SJCRH30 (cell line): ENCODE measurements at regions not wholly inside any gene's neighbourhood (a gene's known extent, or its start where the extent isn't known, plus 50 kb on each side); places are given as distances from the start of the nearest gene placed in this dataset.
A peak's percentile ranks its signal among the peaks of the same experiment; 100 is the strongest.

Source experiments
- DNase-seq, 2 experiments: peaks; one replicate each; pipeline ENCODE4 v3.0.0-alpha.2; 2015 to 2020
- H3K27ac ChIP-seq: fragments of 250-450 bp; sonication (Bioruptor Pico); 2 replicates; pipeline ENCODE4 v1.5.1; 2020; ENCODE audit warnings: mild to moderate bottlenecking, moderate library complexity
- H3K27me3 ChIP-seq: fragments of 250-450 bp; sonication (Bioruptor Pico); 2 replicates; pipeline ENCODE4 v1.5.1; 2020; ENCODE audit warnings: mild to moderate bottlenecking, moderate library complexity
- H3K36me3 ChIP-seq: fragments of 250-450 bp; sonication (Bioruptor Pico); 2 replicates; pipeline ENCODE4 v1.5.1; 2020; ENCODE audit warnings: mild to moderate bottlenecking, moderate library complexity
- H3K4me1 ChIP-seq: fragments of 250-450 bp; sonication (Bioruptor Pico); 2 replicates; pipeline ENCODE4 v1.5.1; 2020; ENCODE audit warnings: mild to moderate bottlenecking, moderate library complexity
- H3K4me3 ChIP-seq: fragments of 250-450 bp; sonication (Bioruptor Pico); 2 replicates; pipeline ENCODE4 v1.5.1; 2020; ENCODE audit warnings: mild to moderate bottlenecking, moderate library complexity
- H3K9me3 ChIP-seq: fragments of 250-450 bp; sonication (Bioruptor Pico); replicated peaks from 2 replicates; pipeline ENCODE4 v1.5.1; 2020; ENCODE audit warnings: mild to moderate bottlenecking, moderate library complexity

DNA sequence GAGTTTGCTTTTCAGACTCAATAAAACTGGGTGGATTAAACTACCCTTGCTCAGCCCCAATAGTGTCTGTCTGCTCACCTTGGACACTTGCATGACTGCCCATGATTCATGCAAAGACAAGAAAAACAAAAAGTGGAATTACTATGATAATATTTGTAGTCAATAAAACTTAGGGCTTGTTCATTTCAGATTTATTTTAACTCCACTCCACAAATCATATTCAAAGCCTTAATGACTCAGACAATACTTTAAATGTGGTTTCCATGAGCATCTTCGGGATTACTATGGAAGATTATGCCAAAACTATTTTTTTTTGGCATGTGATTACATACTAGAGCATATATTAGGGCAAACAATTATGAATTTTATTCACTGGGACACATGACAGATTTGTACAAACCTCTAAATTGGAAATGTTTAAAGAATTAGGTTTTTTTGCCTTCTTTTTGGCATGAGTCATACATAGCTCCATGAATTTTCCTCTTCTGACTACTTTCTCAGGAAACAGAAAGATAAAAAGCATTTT lies 468.9 kb downstream of the ACTL7B start:
- Histone ChIP-seq H3K36me3 (no peaks in the 10 kb centered on the region), H3K27ac (no peak overlapping the region), H3K4me3 (no peak overlapping the region), H3K4me1 (no peaks in the 10 kb centered on the region), H3K9me3 (no peaks in the 10 kb centered on the region), H3K27me3 (no peaks in the 10 kb centered on the region; the same call in 1 of the 2 replicates)
- no peak for DNase-seq

DNA sequence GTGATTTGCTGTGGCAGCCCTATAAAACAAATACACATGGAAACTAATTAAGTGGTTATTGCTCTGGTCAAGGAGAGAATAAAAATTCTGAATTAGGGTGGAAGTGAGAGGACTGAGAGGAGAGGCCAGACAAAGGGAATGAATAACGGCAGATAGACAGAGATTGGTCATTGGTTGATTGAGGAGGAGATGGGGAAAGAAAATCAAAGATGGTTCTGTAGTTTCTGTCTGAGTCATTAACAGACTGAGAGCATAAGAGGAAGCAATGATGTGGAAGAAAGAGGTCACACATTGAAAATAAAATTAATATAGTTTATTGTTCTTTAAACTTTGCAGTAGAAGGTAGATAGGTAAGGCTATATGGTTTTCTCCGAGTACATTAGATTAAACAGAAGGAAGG lies 469.8 kb downstream of the ACTL7B start:
- Histone ChIP-seq H3K4me1 (no peaks in the 10 kb centered on the region), H3K9me3 (no peaks in the 10 kb centered on the region), H3K4me3 (no peak overlapping the region), H3K27me3 (no peaks in the 10 kb centered on the region; the same call in 1 of the 2 replicates), H3K36me3 (no peaks in the 10 kb centered on the region), H3K27ac (no peak overlapping the region)
- no peak for DNase-seq

DNA sequence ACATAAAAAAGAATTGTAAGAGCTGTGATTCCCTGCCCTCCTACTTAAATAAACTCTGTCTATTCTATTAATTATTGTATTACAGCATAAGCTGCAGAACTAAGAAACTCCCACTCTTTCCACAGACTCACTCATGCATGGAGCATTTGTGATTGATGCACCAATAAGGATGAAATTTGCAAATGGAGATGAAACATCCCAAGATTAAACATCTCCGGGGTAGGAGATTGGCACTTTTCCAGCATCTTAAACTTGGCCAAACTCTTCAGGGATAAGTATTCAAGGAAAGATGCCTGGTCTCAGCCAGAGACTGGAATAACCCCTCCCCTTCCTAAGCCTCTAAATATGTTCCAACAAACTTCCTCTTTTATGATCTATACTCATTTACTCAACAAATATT lies 472.0 kb downstream of the ACTL7B start:
- Histone ChIP-seq H3K36me3 (no peaks in the 10 kb centered on the region), H3K9me3 (no peaks in the 10 kb centered on the region)

DNA sequence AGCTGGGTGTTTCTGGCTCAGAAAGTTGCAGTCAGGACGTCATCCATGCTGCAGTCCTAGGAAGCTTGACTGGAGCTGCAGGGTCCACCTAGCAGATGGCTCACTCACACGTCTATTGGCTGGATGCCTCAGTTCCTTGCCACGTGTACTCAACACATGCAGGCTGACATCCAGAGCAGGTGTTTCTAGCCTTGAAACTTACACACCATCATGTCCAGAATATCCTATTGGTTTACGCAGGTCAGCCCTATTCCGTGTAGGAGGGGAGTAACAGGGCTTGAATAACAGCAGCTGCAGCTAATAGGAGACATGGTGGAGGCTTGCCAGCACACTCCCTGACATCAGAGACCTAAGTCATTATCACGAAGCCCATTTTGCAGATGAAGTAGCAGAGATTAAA lies 473.5 kb downstream of the ACTL7B start:
- Histone ChIP-seq H3K4me1 (no peaks in the 10 kb centered on the region), H3K27ac (no peak overlapping the region), H3K36me3 (no peaks in the 10 kb centered on the region), H3K9me3 (no peaks in the 10 kb centered on the region), H3K27me3 (0 out of 2 replicates have a peak, but pooled peaks cover 5% of the 10 kb centered on the region), H3K4me3 (no peak overlapping the region)
- DNase-seq = peak; percentile 10 to 49

More for the DNA sequence above, 472.0 kb downstream of the ACTL7B start:
- Histone ChIP-seq H3K4me3 (no peak overlapping the region), H3K27ac (no peak overlapping the region), H3K27me3 (no peaks in the 10 kb centered on the region; the same call in 1 of the 2 replicates), H3K4me1 (no peaks in the 10 kb centered on the region)
- no peak for DNase-seq

DNA sequence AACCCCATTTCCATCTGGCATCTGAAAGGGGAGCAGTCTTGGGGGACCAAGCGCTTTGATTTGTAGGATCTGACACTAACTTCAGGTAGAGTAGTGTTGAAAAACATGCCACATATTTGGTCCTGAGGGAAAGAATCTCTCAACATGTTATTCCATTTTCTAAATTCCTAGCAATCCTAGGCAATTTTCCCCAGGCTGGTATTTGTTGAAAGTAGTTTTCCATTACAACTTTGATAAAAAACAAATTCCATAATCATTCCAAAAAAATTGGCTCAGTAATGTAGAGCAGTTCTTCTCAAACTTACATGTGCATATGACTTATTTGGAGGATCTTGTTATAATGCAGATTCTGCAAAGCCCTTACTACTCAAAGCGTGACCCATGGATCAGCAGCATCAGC lies 477.9 kb downstream of the ACTL7B start:
- H3K36me3 ChIP-seq = no peaks in the 10 kb centered on the region
- H3K27ac ChIP-seq = no peak overlapping the region
- H3K4me1 ChIP-seq = no peaks in the 10 kb centered on the region
- no peaks in the 10 kb centered on the region for H3K9me3 ChIP-seq
- 0 out of 2 replicates have a peak, but pooled peaks cover 5% of the 10 kb centered on the region for H3K27me3 ChIP-seq
- no peak overlapping the region for H3K4me3 ChIP-seq
- DNase-seq = no peak

DNA sequence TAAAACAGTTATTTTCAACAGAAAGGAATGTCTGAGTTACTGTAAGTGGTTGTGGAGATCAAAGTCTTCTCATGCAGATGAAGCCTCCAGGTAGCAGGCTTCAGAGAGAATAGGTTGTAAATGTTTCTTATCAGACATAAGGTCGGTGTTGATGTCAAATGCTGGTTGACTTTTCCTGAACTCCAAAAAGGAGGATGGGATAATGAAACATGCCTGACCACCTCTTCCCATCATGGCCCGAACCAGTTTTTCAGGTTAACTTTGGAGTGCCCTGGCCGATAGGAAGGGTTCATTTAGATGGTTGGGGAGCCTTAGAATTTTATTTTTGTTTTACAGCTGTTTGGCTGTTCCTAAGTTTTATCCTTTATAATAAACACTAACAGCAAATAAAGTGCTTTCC lies 478.4 kb downstream of the ACTL7B start:
- Histone ChIP-seq H3K27ac (no peak overlapping the region), H3K27me3 (0 out of 2 replicates have a peak, but pooled peaks cover 5% of the 10 kb centered on the region), H3K4me1 (no peaks in the 10 kb centered on the region), H3K9me3 (no peaks in the 10 kb centered on the region), H3K36me3 (no peaks in the 10 kb centered on the region), H3K4me3 (no peak overlapping the region)
- DNase-seq = no peak

DNA sequence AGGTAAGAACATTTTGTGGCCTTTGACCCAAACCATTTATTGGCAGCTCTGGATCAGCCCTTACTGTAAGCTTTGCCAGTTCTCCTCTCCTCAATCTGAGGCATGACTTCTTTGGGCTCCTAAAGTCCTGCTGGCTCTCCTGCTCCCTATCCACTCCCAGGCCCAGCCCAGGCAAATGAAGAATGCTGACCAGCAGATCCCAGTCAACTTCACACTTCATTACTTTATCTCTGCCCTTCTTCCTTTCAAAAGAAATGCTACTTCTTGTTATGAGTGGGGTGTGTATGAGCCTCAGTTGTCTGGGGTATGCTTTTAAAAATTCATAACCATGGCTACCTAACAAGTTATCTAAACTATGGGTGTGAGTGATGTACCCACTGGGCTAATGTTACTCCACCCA lies 479.6 kb downstream of the ACTL7B start:
- H3K9me3 ChIP-seq = no peaks in the 10 kb centered on the region
- no peak overlapping the region for H3K27ac ChIP-seq
- 0 out of 2 replicates have a peak, but pooled peaks cover 5% of the 10 kb centered on the region for H3K27me3 ChIP-seq
- H3K36me3 ChIP-seq = no peaks in the 10 kb centered on the region
- H3K4me3 ChIP-seq = no peak overlapping the region
- DNase-seq = no peak
- no peaks in the 10 kb centered on the region for H3K4me1 ChIP-seq

DNA sequence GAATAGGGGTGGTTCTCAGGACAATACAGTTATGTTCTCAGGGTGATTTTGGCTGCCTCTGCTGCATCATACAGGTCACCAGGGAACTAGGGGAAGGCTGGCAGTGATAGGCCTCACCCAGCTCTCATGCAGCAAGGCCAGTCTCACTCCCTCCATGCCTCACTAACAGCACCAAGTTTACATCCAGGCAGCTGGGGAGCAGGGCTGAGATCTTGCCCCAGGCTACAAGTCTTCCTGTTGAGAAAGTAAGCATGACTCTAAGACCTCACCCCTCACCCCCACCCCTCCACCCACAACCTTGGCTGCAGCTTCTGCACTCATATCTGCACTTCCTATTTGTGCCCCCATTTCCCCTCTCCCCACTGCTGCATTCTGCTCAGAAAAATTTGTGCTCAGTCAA lies 481.2 kb downstream of the ACTL7B start:
- 0 out of 2 replicates have a peak, but pooled peaks cover 5% of the 10 kb centered on the region for H3K27me3 ChIP-seq
- no peak overlapping the region for H3K27ac ChIP-seq
- H3K9me3 ChIP-seq = no peaks in the 10 kb centered on the region
- no peaks in the 10 kb centered on the region for H3K4me1 ChIP-seq
- DNase-seq = no peak
- H3K4me3 ChIP-seq = no peak overlapping the region
- no peaks in the 10 kb centered on the region for H3K36me3 ChIP-seq

DNA sequence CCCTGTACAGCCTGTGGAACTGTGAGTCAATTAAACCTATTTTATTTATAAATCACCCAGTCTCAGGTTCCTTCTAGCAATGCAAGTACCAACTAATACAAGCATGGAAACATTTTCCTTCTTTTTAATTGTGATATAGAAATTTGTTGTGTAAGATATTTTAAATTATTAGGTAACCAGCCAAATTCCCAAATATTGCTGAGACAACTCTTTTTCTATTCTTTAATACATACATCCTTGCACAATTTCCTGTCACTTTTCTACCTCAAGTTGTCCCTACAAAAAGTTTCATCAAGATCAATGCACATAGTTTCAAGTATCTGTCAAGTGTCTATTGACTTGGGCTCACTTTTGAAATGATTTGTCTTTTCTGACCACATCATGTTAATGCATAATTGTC lies 488.6 kb downstream of the ACTL7B start:
- Histone ChIP-seq H3K4me3 (no peak overlapping the region), H3K27ac (no peak overlapping the region), H3K27me3 (no peaks in the 10 kb centered on the region), H3K36me3 (no peaks in the 10 kb centered on the region), H3K9me3 (no peaks in the 10 kb centered on the region), H3K4me1 (no peaks in the 10 kb centered on the region)
- no peak for DNase-seq

DNA sequence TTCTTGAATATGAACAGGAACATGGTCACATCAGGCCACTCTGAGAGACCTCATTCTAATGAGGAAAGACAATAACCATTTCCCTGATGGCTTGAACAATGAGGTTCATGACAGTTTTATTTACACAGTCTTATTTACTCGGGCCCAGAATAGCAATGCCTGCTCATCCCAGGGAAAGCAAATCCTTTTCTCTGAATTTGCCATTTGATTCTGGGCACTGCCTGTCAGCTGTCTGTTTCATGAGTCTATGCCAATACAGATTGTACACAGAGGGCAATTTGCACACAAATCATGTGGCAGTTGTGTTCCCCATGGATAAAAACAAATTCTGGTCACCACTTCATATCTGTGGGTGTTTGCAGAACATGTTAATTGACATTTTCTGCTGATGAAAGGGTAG lies 492.5 kb downstream of the ACTL7B start:
- no peaks in the 10 kb centered on the region for H3K4me1 ChIP-seq
- no peak overlapping the region for H3K27ac ChIP-seq
- no peak overlapping the region for H3K4me3 ChIP-seq
- no peaks in the 10 kb centered on the region for H3K27me3 ChIP-seq
- H3K9me3 ChIP-seq = no peaks in the 10 kb centered on the region
- DNase-seq = no peak
- no peaks in the 10 kb centered on the region for H3K36me3 ChIP-seq

DNA sequence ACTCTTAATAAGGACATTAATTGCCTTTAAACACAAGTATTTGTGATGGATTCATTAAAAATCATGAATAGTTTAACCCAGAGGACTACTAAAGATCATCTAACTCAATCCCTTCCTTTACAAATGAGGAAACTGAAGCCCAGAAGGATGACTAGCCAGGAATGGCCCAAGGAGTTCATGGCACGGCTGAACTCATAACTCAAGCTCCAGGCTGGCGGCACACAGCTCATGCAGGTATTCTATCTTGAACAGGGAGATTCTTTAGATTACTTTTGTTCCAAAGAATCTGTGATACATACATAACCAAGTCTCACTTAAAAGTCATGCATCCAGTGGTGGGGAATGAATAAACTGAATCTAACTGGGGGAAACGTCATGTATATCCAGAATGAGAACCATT lies 495.5 kb downstream of the ACTL7B start:
- Histone ChIP-seq H3K4me1 (no peaks in the 10 kb centered on the region), H3K36me3 (no peaks in the 10 kb centered on the region), H3K9me3 (no peaks in the 10 kb centered on the region), H3K4me3 (no peak overlapping the region), H3K27me3 (no peaks in the 10 kb centered on the region), H3K27ac (no peak overlapping the region)
- DNase-seq = no peak

DNA sequence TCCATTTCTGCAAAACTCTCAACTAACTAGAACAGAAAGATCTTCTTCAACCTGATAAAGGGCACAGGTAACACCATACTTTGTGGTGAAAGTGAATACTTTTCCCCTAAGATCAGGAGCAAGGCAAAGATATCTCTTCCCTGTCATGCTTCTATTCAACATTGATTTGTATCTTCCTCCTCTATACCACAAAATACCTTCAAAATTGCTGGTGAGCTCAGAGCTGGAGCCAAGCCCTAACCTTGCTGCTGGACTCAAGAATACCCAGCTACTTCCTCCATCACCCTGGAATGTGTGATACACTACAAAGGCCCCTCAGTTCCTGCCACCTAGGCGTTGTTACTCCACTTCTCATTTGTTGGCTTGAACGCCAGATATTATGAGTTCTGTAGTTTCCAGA lies 499.0 kb downstream of the ACTL7B start:
- no peaks in the 10 kb centered on the region for H3K9me3 ChIP-seq
- H3K27ac ChIP-seq = no peak overlapping the region
- no peak overlapping the region for H3K4me3 ChIP-seq
- no peaks in the 10 kb centered on the region for H3K36me3 ChIP-seq
- H3K27me3 ChIP-seq = no peaks in the 10 kb centered on the region
- no peak for DNase-seq
- H3K4me1 ChIP-seq = no peaks in the 10 kb centered on the region

DNA sequence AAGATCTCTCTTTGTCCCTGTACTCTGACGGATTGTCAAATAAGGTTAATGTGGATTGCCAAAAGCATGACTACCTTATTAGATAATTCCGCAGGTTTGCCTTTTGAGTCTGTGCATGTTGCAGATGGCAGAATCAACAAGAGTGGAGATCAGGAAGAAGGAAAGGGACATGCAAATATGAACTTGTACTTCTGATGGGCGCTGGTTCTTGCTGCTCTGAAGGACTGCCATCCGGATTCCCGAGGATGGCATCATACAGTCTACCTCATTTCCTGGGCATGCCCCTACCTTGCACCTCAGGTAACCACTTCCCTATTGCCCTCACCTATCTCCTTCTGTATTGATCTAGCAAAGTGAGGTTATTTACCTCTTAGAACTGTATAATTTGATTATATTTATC lies 504.2 kb downstream of the ACTL7B start:
- H3K9me3 ChIP-seq = no peaks in the 10 kb centered on the region
- DNase-seq = no peak
- H3K4me1 ChIP-seq = no peaks in the 10 kb centered on the region
- no peak overlapping the region for H3K27ac ChIP-seq
- no peaks in the 10 kb centered on the region for H3K36me3 ChIP-seq
- H3K4me3 ChIP-seq = no peak overlapping the region
- no peaks in the 10 kb centered on the region for H3K27me3 ChIP-seq

DNA sequence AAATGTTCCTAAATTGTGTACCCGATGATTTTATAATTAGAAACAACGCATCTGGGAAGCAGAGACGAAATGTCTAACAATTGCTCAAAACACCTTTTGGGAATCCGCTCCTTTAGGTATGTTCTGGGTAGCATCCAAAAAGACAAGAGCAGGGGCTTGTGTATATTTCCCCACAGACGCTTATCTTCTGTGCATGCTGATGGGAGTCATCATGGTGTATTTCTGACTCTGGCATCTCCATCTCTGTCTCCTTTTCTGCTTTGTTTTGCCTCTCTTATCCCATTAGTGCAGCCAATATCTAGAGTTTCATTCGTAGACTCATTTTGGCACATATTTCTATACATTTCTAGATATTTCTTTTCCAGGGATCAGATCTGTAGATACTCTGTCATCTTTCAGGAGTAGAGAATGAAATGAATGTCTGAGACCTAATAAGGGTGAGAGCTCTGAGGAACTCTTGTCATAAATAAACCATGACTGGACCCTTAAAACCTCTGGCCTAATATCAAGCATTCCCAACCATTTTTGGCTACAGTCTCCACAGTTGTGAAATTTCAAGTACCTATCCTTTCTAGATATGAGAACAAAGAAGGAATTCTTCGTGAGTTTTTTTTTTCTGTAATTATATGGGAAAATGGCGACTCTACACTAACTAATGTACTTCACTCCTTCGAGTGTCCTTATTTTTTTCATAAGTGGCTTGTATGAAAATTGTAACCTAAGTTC lies 508.2 kb downstream of the ACTL7B start:
- Histone ChIP-seq H3K9me3 (no peaks in the 10 kb centered on the region; the same call in 1 of the 2 replicates), H3K27ac (no peak overlapping the region), H3K4me1 (no peaks in the 10 kb centered on the region), H3K4me3 (no peak overlapping the region), H3K27me3 (no peaks in the 10 kb centered on the region), H3K36me3 (no peaks in the 10 kb centered on the region)
- DNase-seq = no peak

DNA sequence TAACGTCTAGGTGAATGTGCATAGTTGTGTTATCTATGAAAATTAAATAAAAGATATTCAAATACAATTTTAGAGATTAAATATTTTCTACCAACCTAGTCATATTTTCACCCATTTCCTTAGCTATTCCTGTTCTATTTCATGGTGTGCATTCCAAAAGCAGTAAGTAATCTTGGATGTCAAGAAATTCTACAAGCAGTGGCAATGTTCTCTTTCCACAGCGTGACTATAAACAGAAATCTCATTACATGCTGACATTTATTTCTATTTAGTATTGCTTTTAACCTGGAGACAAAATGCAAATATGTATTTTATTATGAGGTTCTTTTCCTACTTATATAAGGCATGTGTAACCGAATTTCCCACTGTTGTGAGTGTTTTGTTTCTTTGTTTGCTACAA lies 510.0 kb downstream of the ACTL7B start:
- Histone ChIP-seq H3K4me3 (no peak overlapping the region), H3K36me3 (no peaks in the 10 kb centered on the region), H3K4me1 (no peaks in the 10 kb centered on the region), H3K9me3 (no peaks in the 10 kb centered on the region; the same call in 1 of the 2 replicates), H3K27ac (no peak overlapping the region), H3K27me3 (no peaks in the 10 kb centered on the region)
- no peak for DNase-seq

DNA sequence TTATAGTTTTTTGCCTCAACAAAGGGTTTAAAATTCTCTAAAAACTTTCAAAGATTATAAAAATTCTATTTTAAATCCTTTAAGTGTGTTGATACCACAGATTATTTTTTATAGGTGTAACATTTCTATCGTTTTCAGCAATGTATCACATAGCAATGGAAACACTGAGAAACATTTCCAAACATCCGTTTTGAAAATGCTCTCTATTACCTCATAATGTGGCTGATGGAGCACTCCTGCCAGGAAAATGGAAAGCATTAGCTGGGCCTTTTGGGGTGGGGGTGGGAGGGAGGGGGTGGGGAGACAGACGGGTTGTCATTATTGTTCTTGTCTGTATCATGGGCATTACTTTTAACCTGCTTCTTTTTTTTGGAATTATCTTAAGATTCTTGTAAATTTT lies 516.5 kb downstream of the ACTL7B start:
- H3K36me3 ChIP-seq = no peaks in the 10 kb centered on the region
- H3K27ac ChIP-seq = no peak overlapping the region
- no peaks in the 10 kb centered on the region; the same call in 1 of the 2 replicates for H3K9me3 ChIP-seq
- H3K4me3 ChIP-seq = no peak overlapping the region
- no peak for DNase-seq
- H3K4me1 ChIP-seq = no peaks in the 10 kb centered on the region
- no peaks in the 10 kb centered on the region; the same call in 1 of the 2 replicates for H3K27me3 ChIP-seq
